ENCODE measurements at regions not wholly inside any gene's neighbourhood (a gene's known extent, or its start where the extent isn't known, plus 50 kb on each side); places are given as distances from the start of the nearest gene placed in this dataset.
"Not testable (repeated sequence)": the region's sequence is repeated elsewhere in the genome, so short reads cannot be mapped to it uniquely, and the experiment has no call there.

- DNase-seq: no peak
These were observed 131.7 kb upstream of the GRIK3 start for GRCh38 chr1:37166005-37166404.

- DNase-seq: no peak
These were observed 133.2 kb upstream of the GRIK3 start for GRCh38 chr1:37167479-37167878.

GRCh38 chr1:37169241-37169640 is 134.9 kb upstream of the GRIK3 start:
- DNase-seq: no peak

- DNase-seq: no peak
These were observed 135.5 kb upstream of the GRIK3 start for GRCh38 chr1:37169743-37170275.

GRCh38 chr1:37171691-37172090 is 137.4 kb upstream of the GRIK3 start:
- DNase-seq: no peak

GRCh38 chr1:37174341-37174740 is 140.0 kb upstream of the GRIK3 start:
- DNase-seq: no peak

GRCh38 chr1:37174876-37175275 is 140.6 kb upstream of the GRIK3 start:
- DNase-seq: no peak

GRCh38 chr1:37175666-37176215 is 141.4 kb upstream of the GRIK3 start:
- DNase-seq: no peak

GRCh38 chr1:37176269-37176668 is 142.0 kb upstream of the GRIK3 start:
- no peak for DNase-seq

- DNase-seq: peak; percentile 2
These were observed 143.0 kb upstream of the GRIK3 start for GRCh38 chr1:37177230-37177864.

- DNase-seq: no peak
These were observed 147.1 kb upstream of the GRIK3 start for GRCh38 chr1:37181425-37181824.

GRCh38 chr1:37184789-37185188 is 150.5 kb upstream of the GRIK3 start:
- no peak for DNase-seq

GRCh38 chr1:37186246-37186756 is 152.0 kb upstream of the GRIK3 start:
- DNase-seq: no peak

GRCh38 chr1:37189111-37189510 is 154.8 kb upstream of the GRIK3 start:
- DNase-seq: no peak

- no peak for DNase-seq
These were observed 163.1 kb upstream of the GRIK3 start for GRCh38 chr1:37197411-37197810.

- DNase-seq: not testable (repeated sequence)
These were observed 180.0 kb upstream of the GRIK3 start for GRCh38 chr1:37214305-37214704.

- DNase-seq: no peak
These were observed 199.3 kb upstream of the GRIK3 start for GRCh38 chr1:37233606-37234005.

- no peak for DNase-seq
These were observed 200.7 kb upstream of the GRIK3 start for GRCh38 chr1:37234941-37235418.

GRCh38 chr1:37237948-37238347 is 203.6 kb upstream of the GRIK3 start:
- DNase-seq: no peak

- DNase-seq: no peak
These were observed 204.3 kb upstream of the GRIK3 start for GRCh38 chr1:37238364-37239224.

- no peak for DNase-seq
These were observed 205.0 kb upstream of the GRIK3 start for GRCh38 chr1:37239225-37239740.

- DNase-seq: no peak
These were observed 206.6 kb upstream of the GRIK3 start for GRCh38 chr1:37240897-37241296.

- DNase-seq: no peak
These were observed 208.2 kb upstream of the GRIK3 start for GRCh38 chr1:37242501-37242900.

Data from CD4-positive, alpha-beta T cell treated with Interleukin-17A for 1 hour (primary cell).